Astrocyte (in vitro differentiated cells and primary cell): ENCODE measurements at regions not wholly inside any gene's neighbourhood (a gene's known extent, or its start where the extent isn't known, plus 50 kb on each side); places are given as distances from the start of the nearest gene placed in this dataset.

ENCODE experiments used
- DNase-seq: peaks from one replicate; pipeline ENCODE4 v3.0.0-alpha.2; 2010; ENCODE audit warnings: low read depth
- FAIRE-seq: peaks from 2 replicates; lab custom pipeline; 2011; peaks lifted over from hg19 to GRCh38; lab: Jason Lieb, UNC
- H2AFZ ChIP-seq: 2 replicates; pipeline ENCODE4 v1.6.0; 2012; ENCODE audit warnings: low read depth, low read length, inconsistent platforms
- H3K27ac ChIP-seq: 2 replicates; pipeline ENCODE4 v1.5.1; 2011; ENCODE audit warnings: low read depth, low read length, inconsistent platforms
- H3K27me3 ChIP-seq: 2 replicates; pipeline ENCODE4 v1.6.0; 2011; ENCODE audit warnings: low read length, inconsistent platforms; ENCODE audit not compliant: insufficient read depth
- H3K36me3 ChIP-seq: 2 replicates; pipeline ENCODE4 v1.5.1; 2011; ENCODE audit warnings: low read length, inconsistent platforms; ENCODE audit not compliant: insufficient read depth
- H3K4me1 ChIP-seq: 2 replicates; pipeline ENCODE4 v1.5.1; 2011; ENCODE audit warnings: low read length, inconsistent platforms; ENCODE audit not compliant: insufficient read depth
- H3K4me2 ChIP-seq: 2 replicates; pipeline ENCODE4 v1.6.0; 2012; ENCODE audit warnings: low read length, inconsistent platforms
- H3K4me3 ChIP-seq: 2 replicates; pipeline ENCODE4 v1.5.1; 2011; ENCODE audit warnings: low read depth, mild to moderate bottlenecking, low read length, inconsistent platforms; ENCODE audit not compliant: insufficient read depth
- H3K79me2 ChIP-seq: 2 replicates; pipeline ENCODE4 v1.6.0; 2012; ENCODE audit warnings: mild to moderate bottlenecking, low read length, inconsistent platforms; ENCODE audit not compliant: insufficient read depth
- H3K9ac ChIP-seq: 2 replicates; pipeline ENCODE4 v1.6.0; 2012; ENCODE audit warnings: mild to moderate bottlenecking, low read length, inconsistent platforms
- H3K9me3 ChIP-seq: 2 replicates; pipeline ENCODE4 v1.5.1; 2012; ENCODE audit warnings: low read depth, mild to moderate bottlenecking, low read length, inconsistent platforms; ENCODE audit not compliant: insufficient read depth
- H4K20me1 ChIP-seq: 2 replicates; pipeline ENCODE4 v1.6.0; 2012; ENCODE audit warnings: low read length, inconsistent platforms; ENCODE audit not compliant: insufficient read depth
- H3K27ac Mint-ChIP-seq: one replicate; pipeline ENCODE4 v1.8.0; 2021; ENCODE audit warnings: mild to moderate bottlenecking, mixed read lengths; ENCODE audit not compliant: unreplicated experiment
- H3K27me3 Mint-ChIP-seq: one replicate; pipeline ENCODE4 v1.8.0; 2021; ENCODE audit warnings: low read depth, mixed read lengths; ENCODE audit not compliant: unreplicated experiment
- H3K36me3 Mint-ChIP-seq: one replicate; pipeline ENCODE4 v1.8.0; 2021; ENCODE audit warnings: low read depth, mixed read lengths; ENCODE audit not compliant: unreplicated experiment
- H3K4me1 Mint-ChIP-seq: one replicate; pipeline ENCODE4 v1.8.0; 2021; ENCODE audit warnings: low read depth, mixed read lengths; ENCODE audit not compliant: unreplicated experiment
- H3K4me3 Mint-ChIP-seq: one replicate; pipeline ENCODE4 v1.8.0; 2021; ENCODE audit warnings: mild to moderate bottlenecking, moderate library complexity, mixed read lengths; ENCODE audit not compliant: unreplicated experiment
- H3K9me3 Mint-ChIP-seq: one replicate; pipeline ENCODE4 v1.8.0; 2021; ENCODE audit warnings: mild to moderate bottlenecking, mixed read lengths; ENCODE audit not compliant: unreplicated experiment
- EZH2 ChIP-seq: IDR thresholded peaks from 2 replicates; pipeline ENCODE4 v1.6.1; 2012; ENCODE audit warnings: mild to moderate bottlenecking, low read length, inconsistent platforms; ENCODE audit not compliant: insufficient read depth
- TF ChIP-seq, protein P1 (sequence below): IDR thresholded peaks from 2 replicates; pipeline ENCODE4 v1.5.1; 2011; ENCODE audit warnings: low read depth, mild to moderate bottlenecking, inconsistent platforms, low read length, moderate library complexity; ENCODE audit not compliant: insufficient read depth

DNA sequence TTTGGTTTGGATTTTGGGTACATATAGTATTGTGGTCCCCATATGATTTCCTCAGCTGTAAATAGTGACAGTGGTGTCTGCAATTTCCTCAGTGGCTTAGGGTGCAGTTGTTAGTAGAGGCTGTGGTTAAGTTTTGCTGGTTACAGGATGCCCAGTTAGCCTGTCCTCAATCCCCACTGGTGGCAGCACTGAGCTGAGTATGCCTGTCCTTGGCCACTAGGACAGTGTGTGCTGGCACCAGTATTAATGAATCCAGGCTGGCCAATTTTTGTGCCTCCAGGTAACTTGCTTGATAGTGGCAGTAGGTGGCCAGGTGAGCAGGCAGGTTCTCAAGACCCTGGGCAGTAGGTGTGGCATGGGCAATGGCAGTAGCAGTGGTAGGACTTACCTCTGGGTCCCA, 973.1 kb downstream of the TMEM182 start:
- Histone ChIP-seq H3K27ac (no peak overlapping the region), H3K27me3 (no peaks in the 10 kb centered on the region), H3K4me3 (no peak overlapping the region), H3K79me2 (no peaks in the 10 kb centered on the region), H4K20me1 (no peaks in the 10 kb centered on the region), H3K36me3 (no peaks in the 10 kb centered on the region), H3K4me2 (no peak overlapping the region), H2AFZ (no peak overlapping the region), H3K9ac (no peak overlapping the region), H3K4me1 (no peaks in the 10 kb centered on the region), H3K9me3 (peaks cover 5% of the 10 kb centered on the region)
- Mint-ChIP-seq H3K4me3 (no peak overlapping the region), H3K27me3 (no peaks in the 10 kb centered on the region), H3K36me3 (no peaks in the 10 kb centered on the region), H3K27ac (no peak overlapping the region), H3K4me1 (peaks cover 3% of the 10 kb centered on the region), H3K9me3 (peaks cover 15% of the 10 kb centered on the region)
- FAIRE-seq: no peak
- DNase-seq: no peak
- TF ChIP-seq EZH2: no peak
- TF ChIP-seq, protein P1, sequence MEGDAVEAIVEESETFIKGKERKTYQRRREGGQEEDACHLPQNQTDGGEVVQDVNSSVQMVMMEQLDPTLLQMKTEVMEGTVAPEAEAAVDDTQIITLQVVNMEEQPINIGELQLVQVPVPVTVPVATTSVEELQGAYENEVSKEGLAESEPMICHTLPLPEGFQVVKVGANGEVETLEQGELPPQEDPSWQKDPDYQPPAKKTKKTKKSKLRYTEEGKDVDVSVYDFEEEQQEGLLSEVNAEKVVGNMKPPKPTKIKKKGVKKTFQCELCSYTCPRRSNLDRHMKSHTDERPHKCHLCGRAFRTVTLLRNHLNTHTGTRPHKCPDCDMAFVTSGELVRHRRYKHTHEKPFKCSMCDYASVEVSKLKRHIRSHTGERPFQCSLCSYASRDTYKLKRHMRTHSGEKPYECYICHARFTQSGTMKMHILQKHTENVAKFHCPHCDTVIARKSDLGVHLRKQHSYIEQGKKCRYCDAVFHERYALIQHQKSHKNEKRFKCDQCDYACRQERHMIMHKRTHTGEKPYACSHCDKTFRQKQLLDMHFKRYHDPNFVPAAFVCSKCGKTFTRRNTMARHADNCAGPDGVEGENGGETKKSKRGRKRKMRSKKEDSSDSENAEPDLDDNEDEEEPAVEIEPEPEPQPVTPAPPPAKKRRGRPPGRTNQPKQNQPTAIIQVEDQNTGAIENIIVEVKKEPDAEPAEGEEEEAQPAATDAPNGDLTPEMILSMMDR: no peak

DNA sequence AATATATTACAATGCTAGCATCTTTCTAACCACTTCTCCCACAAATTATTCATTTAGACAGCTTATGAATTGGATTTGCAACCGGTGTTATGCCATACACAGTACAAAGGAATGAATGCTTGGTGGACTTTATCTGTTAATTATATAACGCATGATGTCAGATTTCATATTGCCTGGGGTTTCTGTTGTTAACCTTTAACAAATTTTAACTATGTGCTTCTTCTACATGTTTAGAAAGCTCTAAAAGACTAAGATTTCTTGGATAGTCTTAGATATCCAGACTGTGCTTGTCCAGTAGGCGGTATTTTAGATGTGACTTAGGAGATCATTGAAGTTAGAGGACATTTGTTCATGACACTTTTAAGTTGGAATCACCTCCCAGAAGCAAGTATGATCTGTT, 976.3 kb downstream of the TMEM182 start:
- no peak for DNase-seq
- TF ChIP-seq, protein P1: no peak
- TF ChIP-seq EZH2: no peak
- H3K4me2 ChIP-seq: no peak overlapping the region
- no peaks in the 10 kb centered on the region for H3K4me1 ChIP-seq
- no peaks in the 10 kb centered on the region for H3K27me3 ChIP-seq
- H2AFZ ChIP-seq: no peak overlapping the region
- H4K20me1 ChIP-seq: no peaks in the 10 kb centered on the region
- no peak for FAIRE-seq
- H3K27ac ChIP-seq: no peak overlapping the region
- H3K4me3 ChIP-seq: no peak overlapping the region
- no peak overlapping the region for H3K27ac Mint-ChIP-seq
- H3K79me2 ChIP-seq: no peaks in the 10 kb centered on the region
- no peaks in the 10 kb centered on the region for H3K27me3 Mint-ChIP-seq
- H3K9me3 ChIP-seq: peaks cover 5% of the 10 kb centered on the region
- peaks cover 3% of the 10 kb centered on the region for H3K4me1 Mint-ChIP-seq
- no peaks in the 10 kb centered on the region for H3K36me3 ChIP-seq
- peaks cover 12% of the 10 kb centered on the region for H3K9me3 Mint-ChIP-seq
- H3K36me3 Mint-ChIP-seq: no peaks in the 10 kb centered on the region
- no peak overlapping the region for H3K9ac ChIP-seq
- H3K4me3 Mint-ChIP-seq: no peak overlapping the region

DNA sequence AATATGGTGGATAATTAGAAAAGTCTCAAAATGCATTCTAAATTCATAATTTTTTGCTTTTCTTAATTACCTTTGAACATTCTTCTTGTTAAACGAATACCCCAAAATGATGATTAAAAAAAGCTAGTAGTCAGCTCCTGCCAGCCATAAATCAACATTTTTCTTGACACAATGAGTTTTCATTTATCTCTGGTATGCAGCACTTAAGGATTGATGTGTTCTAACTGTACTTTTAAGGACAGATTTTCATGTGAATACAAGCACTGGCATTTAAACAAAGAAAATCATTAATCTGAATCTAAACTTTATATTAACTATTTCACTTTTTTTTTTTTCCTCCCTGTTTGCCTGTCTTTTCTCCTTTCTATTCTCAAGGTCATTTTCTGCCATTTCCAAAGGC, 976.8 kb downstream of the TMEM182 start:
- H3K36me3 ChIP-seq: no peaks in the 10 kb centered on the region
- Mint-ChIP-seq H3K4me3 (no peak overlapping the region), H3K9me3 (peaks cover 10% of the 10 kb centered on the region), H3K36me3 (no peaks in the 10 kb centered on the region), H3K27ac (no peak overlapping the region), H3K27me3 (no peaks in the 10 kb centered on the region), H3K4me1 (peaks cover 3% of the 10 kb centered on the region)
- no peak overlapping the region for H2AFZ ChIP-seq
- H3K27ac ChIP-seq: no peak overlapping the region
- DNase-seq: no peak
- FAIRE-seq: no peak
- H3K9ac ChIP-seq: no peak overlapping the region
- no peaks in the 10 kb centered on the region for H4K20me1 ChIP-seq
- no peaks in the 10 kb centered on the region for H3K79me2 ChIP-seq
- H3K27me3 ChIP-seq: no peaks in the 10 kb centered on the region
- no peak overlapping the region for H3K4me3 ChIP-seq
- H3K4me2 ChIP-seq: no peak overlapping the region
- H3K4me1 ChIP-seq: no peaks in the 10 kb centered on the region
- peaks cover under 1% of the 10 kb centered on the region for H3K9me3 ChIP-seq
- TF ChIP-seq, protein P1: no peak
- TF ChIP-seq EZH2: no peak
